ENCODE measurements at regions not wholly inside any gene's neighbourhood (a gene's known extent, or its start where the extent isn't known, plus 50 kb on each side); places are given as distances from the start of the nearest gene placed in this dataset.

DNA sequence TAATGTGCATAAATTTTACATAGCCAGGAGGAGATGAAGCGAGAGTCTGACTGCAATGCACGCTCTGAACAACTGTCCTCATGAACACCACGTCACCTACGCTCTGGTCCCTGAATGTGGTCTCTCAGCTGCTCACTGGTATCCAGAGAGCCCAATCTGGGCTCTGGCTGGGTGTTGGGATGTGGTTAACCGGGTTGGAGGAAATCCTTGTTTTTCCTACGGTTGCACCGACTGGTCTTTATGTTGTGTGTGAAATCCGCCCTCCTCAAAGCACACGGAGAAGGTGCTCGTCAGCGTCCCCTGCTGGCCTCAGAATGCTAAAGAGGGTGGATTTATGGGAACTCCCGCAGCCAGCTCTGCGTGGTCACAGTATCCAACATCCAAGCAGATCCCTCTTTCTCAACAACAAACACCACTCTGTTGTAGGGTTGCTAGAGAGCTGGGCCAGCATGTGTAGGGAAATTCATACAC is 51.8 kb upstream of the FAM89A start:
- TF ChIP-seq, protein P1, sequence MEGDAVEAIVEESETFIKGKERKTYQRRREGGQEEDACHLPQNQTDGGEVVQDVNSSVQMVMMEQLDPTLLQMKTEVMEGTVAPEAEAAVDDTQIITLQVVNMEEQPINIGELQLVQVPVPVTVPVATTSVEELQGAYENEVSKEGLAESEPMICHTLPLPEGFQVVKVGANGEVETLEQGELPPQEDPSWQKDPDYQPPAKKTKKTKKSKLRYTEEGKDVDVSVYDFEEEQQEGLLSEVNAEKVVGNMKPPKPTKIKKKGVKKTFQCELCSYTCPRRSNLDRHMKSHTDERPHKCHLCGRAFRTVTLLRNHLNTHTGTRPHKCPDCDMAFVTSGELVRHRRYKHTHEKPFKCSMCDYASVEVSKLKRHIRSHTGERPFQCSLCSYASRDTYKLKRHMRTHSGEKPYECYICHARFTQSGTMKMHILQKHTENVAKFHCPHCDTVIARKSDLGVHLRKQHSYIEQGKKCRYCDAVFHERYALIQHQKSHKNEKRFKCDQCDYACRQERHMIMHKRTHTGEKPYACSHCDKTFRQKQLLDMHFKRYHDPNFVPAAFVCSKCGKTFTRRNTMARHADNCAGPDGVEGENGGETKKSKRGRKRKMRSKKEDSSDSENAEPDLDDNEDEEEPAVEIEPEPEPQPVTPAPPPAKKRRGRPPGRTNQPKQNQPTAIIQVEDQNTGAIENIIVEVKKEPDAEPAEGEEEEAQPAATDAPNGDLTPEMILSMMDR (conservative IDR thresholded peaks at IDR 0.05; ENCODE audit: low read depth, low read length) = peak; percentile 73
- no peak overlapping the region for H3K4me3 ChIP-seq (ENCODE audit: low read depth, low read length)
- DNase-seq (ENCODE audit: low read depth) = no peak

DNA sequence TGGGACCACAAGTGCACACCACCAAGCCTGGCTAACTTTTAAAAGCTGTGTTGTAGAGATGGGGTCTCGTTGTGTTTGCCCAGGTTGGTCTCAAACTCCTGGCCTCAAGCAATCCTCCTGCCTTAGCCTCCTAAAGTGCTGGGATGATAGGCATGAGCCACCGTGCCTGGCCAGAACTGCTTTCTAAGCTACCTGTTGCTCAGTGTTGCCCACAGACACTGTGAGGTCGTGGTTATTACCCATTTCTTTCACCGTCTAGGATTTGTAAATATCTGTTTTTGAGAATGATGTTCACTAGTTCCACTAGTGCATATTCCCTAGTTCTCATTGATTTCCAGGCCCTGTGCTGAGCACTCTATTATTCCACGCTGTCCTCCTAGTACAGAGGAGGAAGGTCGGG is 51.4 kb upstream of the FAM89A start:
- no peak overlapping the region for H3K4me3 ChIP-seq (ENCODE audit: low read depth, low read length)
- TF ChIP-seq, protein P1 (conservative IDR thresholded peaks at IDR 0.05; ENCODE audit: low read depth, low read length) = no peak
- DNase-seq (ENCODE audit: low read depth) = no peak

Data from epithelial cell of proximal tubule (primary cell).